CD14-positive monocyte (primary cell): ENCODE measurements at regions not wholly inside any gene's neighbourhood (a gene's known extent, or its start where the extent isn't known, plus 50 kb on each side); places are given as distances from the start of the nearest gene placed in this dataset.

Source experiments
- DNase-seq, 3 donors: peaks; one replicate each; pipeline ENCODE4 v3.0.0-alpha.2; 2011 to 2022
- H2AFZ ChIP-seq: 2 replicates; pipeline ENCODE4 v1.6.0; 2012; ENCODE audit warnings: mild to moderate bottlenecking, low read depth, low read length, inconsistent platforms; ENCODE audit not compliant: insufficient read depth, poor library complexity, severe bottlenecking
- H3K27ac ChIP-seq, 2 donors: 1 replicate in 1 of 2; 2 replicates in 1 of 2; pipeline ENCODE4 v1.5.1; 2012 to 2013; ENCODE audit warnings: low read length in 2 of 2, control low read depth in 1 of 2, inconsistent platforms in 1 of 2, low read depth in 1 of 2, mild to moderate bottlenecking in 1 of 2
- H3K27me3 ChIP-seq, 2 donors: one replicate each; pipeline versions ENCODE4 v1.6.0 to v1.6.1; 2011 to 2013; ENCODE audit warnings: low read length in 2 of 2; ENCODE audit not compliant: control insufficient read depth in 2 of 2, insufficient read depth in 2 of 2
- H3K36me3 ChIP-seq, 2 donors: replicated peaks in 1 of 2; 1 replicate in 1 of 2; 2 replicates in 1 of 2; pipeline versions ENCODE4 v1.5.1 to v1.6.1; 2012 to 2013; ENCODE audit warnings: low read length in 2 of 2, control low read depth in 1 of 2, inconsistent platforms in 1 of 2, mild to moderate bottlenecking in 1 of 2; ENCODE audit not compliant: insufficient read depth in 2 of 2, control insufficient read depth in 1 of 2
- H3K4me1 ChIP-seq, 2 donors: 1 replicate in 1 of 2; 2 replicates in 1 of 2; pipeline versions ENCODE4 v1.5.1 to v1.6.1; 2012 to 2013; ENCODE audit warnings: low read length in 2 of 2, control low read depth in 1 of 2, inconsistent platforms in 1 of 2, mild to moderate bottlenecking in 1 of 2, moderate library complexity in 1 of 2; ENCODE audit not compliant: insufficient read depth in 2 of 2, control insufficient read depth in 1 of 2
- H3K4me2 ChIP-seq: replicated peaks from 2 replicates; pipeline ENCODE3; 2012; ENCODE audit warnings: low read length, moderate library complexity, mild to moderate bottlenecking; ENCODE audit not compliant: poor library complexity, severe bottlenecking; ENCODE audit errors: extremely low read depth
- H3K4me3 ChIP-seq, 3 experiments: fragments of 200-600 bp in 1 of 3; sonication (generic) in 1 of 3; replicated peaks in 1 of 3; 1 replicate in 2 of 3; 2 replicates in 1 of 3; pipeline ENCODE4 v1.5.1; 2011 to 2013; ENCODE audit warnings: low read length in 3 of 3, mild to moderate bottlenecking in 3 of 3, control low read depth in 2 of 3, low read depth in 2 of 3, inconsistent platforms in 1 of 3, moderate library complexity in 1 of 3
- H3K79me2 ChIP-seq: 2 replicates; pipeline ENCODE4 v1.6.0; 2012; ENCODE audit warnings: mild to moderate bottlenecking, control low read depth, inconsistent platforms, low read length, moderate library complexity; ENCODE audit not compliant: insufficient read depth
- H3K9ac ChIP-seq: 2 replicates; pipeline ENCODE4 v1.6.0; 2017; ENCODE audit warnings: low read length, mild to moderate bottlenecking; ENCODE audit not compliant: insufficient read depth, poor library complexity, severe bottlenecking
- H3K9me3 ChIP-seq, 2 donors: replicated peaks in 1 of 2; 1 replicate in 1 of 2; 2 replicates in 1 of 2; pipeline versions ENCODE4 v1.5.1 to v1.6.1; 2012 to 2013; ENCODE audit warnings: low read length in 2 of 2, control low read depth in 1 of 2; ENCODE audit not compliant: control insufficient read depth in 1 of 2, insufficient read depth in 1 of 2
- H4K20me1 ChIP-seq: 2 replicates; pipeline ENCODE4 v1.6.0; 2012; ENCODE audit warnings: mild to moderate bottlenecking, low read length, control low read depth, moderate library complexity; ENCODE audit not compliant: insufficient read depth
- H3K27ac Mint-ChIP-seq, 7 donors: one replicate each; pipeline ENCODE4 v1.8.0; 2020; ENCODE audit warnings: mild to moderate bottlenecking in 7 of 7, mixed read lengths in 7 of 7, moderate library complexity in 6 of 7, inconsistent platforms in 2 of 7
- H3K27me3 Mint-ChIP-seq, 3 donors: one replicate each; pipeline ENCODE4 v1.8.0; 2021 to 2022; ENCODE audit warnings: low read depth in 3 of 3, mild to moderate bottlenecking in 3 of 3, mixed read lengths in 3 of 3, moderate library complexity in 3 of 3, inconsistent platforms in 1 of 3
- H3K36me3 Mint-ChIP-seq, 2 donors: one replicate each; pipeline ENCODE4 v1.8.0; 2020; ENCODE audit warnings: mixed read lengths in 2 of 2, inconsistent platforms in 1 of 2, mild to moderate bottlenecking in 1 of 2
- H3K4me1 Mint-ChIP-seq: one replicate; pipeline ENCODE4 v1.8.0; 2020; ENCODE audit warnings: mild to moderate bottlenecking, mixed read lengths
- H3K4me3 Mint-ChIP-seq, 2 donors: one replicate each; pipeline ENCODE4 v1.8.0; 2020; ENCODE audit warnings: mild to moderate bottlenecking in 2 of 2, mixed read lengths in 2 of 2, moderate library complexity in 1 of 2
- H3K9me3 Mint-ChIP-seq, 7 donors: one replicate each; pipeline ENCODE4 v1.8.0; 2020 to 2022; ENCODE audit warnings: mixed read lengths in 7 of 7, mild to moderate bottlenecking in 6 of 7, moderate library complexity in 6 of 7, inconsistent platforms in 2 of 7
- WGBS: methylation state at CpG from one replicate; pipeline ENCODE4 v1.1.5; 2013; ENCODE audit warnings: missing lambda C conversion rate; ENCODE audit not compliant: insufficient coverage; 5-methylcytosine and 5-hydroxymethylcytosine counted together
- intact Hi-C, 2 donors: fragments of 100-400 bp; cut with micrococcal nuclease; formaldehyde crosslinking; loops; one replicate each; pipeline versions ENCODE4 v1.15.0 to v1.15.1; 2023
- TF ChIP-seq, protein P1 (sequence below): fragments of 200-600 bp; IDR thresholded peaks from one replicate; pipeline ENCODE4 v1.8.0; 2022; ENCODE audit warnings: antibody characterized with exemption, mild to moderate bottlenecking

- Mint-ChIP-seq H3K9me3 (peaks cover 2 to 27% (median 7%) of the 10 kb centered on the region in 7 donors), H3K27me3 (peaks cover 0 to 1% (median 0%) of the 10 kb centered on the region in 3 donors), H3K4me1 (no peaks in the 10 kb centered on the region), H3K27ac (no peak overlapping the region), H3K36me3 (no peaks in the 10 kb centered on the region), H3K4me3 (no peak overlapping the region)
- TF ChIP-seq, protein P1, sequence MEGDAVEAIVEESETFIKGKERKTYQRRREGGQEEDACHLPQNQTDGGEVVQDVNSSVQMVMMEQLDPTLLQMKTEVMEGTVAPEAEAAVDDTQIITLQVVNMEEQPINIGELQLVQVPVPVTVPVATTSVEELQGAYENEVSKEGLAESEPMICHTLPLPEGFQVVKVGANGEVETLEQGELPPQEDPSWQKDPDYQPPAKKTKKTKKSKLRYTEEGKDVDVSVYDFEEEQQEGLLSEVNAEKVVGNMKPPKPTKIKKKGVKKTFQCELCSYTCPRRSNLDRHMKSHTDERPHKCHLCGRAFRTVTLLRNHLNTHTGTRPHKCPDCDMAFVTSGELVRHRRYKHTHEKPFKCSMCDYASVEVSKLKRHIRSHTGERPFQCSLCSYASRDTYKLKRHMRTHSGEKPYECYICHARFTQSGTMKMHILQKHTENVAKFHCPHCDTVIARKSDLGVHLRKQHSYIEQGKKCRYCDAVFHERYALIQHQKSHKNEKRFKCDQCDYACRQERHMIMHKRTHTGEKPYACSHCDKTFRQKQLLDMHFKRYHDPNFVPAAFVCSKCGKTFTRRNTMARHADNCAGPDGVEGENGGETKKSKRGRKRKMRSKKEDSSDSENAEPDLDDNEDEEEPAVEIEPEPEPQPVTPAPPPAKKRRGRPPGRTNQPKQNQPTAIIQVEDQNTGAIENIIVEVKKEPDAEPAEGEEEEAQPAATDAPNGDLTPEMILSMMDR = no peak
- Histone ChIP-seq H3K27ac (no peak overlapping the region), H3K27me3 (no peaks in the 10 kb centered on the region), H3K9ac (no peak overlapping the region), H4K20me1 (no peaks in the 10 kb centered on the region), H3K9me3 (peaks cover 0 to 12% of the 10 kb centered on the region in 2 donors), H3K36me3 (no peaks in the 10 kb centered on the region), H3K4me1 (no peaks in the 10 kb centered on the region), H3K4me3 (no peak overlapping the region), H2AFZ (no peak overlapping the region), H3K4me2 (no peak overlapping the region), H3K79me2 (no peaks in the 10 kb centered on the region)
- 90% methylated on average over 1 of the region's 2 CpGs for WGBS
- intact Hi-C loops = no loop called here
- no peak for DNase-seq
Observed at GRCh38 chr1:238176441-238176840, 285.7 kb upstream of the ZP4 start.

- H3K36me3 ChIP-seq = no peaks in the 10 kb centered on the region
- no peaks in the 10 kb centered on the region for H3K4me1 ChIP-seq
- H3K79me2 ChIP-seq = no peaks in the 10 kb centered on the region
- H3K9me3 Mint-ChIP-seq = peaks cover 3 to 14% (median 7%) of the 10 kb centered on the region in 7 donors
- no peak overlapping the region for H3K27ac Mint-ChIP-seq
- DNase-seq = no peak
- H3K9me3 ChIP-seq = peaks cover 0 to 2% of the 10 kb centered on the region in 2 donors
- H3K27me3 ChIP-seq = no peaks in the 10 kb centered on the region
- H4K20me1 ChIP-seq = no peaks in the 10 kb centered on the region
- no peaks in the 10 kb centered on the region for H3K36me3 Mint-ChIP-seq
- no peak overlapping the region for H3K4me3 ChIP-seq
- no peaks in the 10 kb centered on the region for H3K4me1 Mint-ChIP-seq
- no peak overlapping the region for H3K9ac ChIP-seq
- no CpG with 5 or more reads among the region's 2 CpGs for WGBS
- no peak overlapping the region for H2AFZ ChIP-seq
- TF ChIP-seq, protein P1 = no peak
- H3K27me3 Mint-ChIP-seq = peaks cover 0 to 1% (median 0%) of the 10 kb centered on the region in 3 donors
- H3K4me2 ChIP-seq = no peak overlapping the region
- no peak overlapping the region for H3K4me3 Mint-ChIP-seq
- intact Hi-C loops = no loop called here
- no peak overlapping the region for H3K27ac ChIP-seq
Observed at GRCh38 chr1:238171985-238172384, 281.3 kb upstream of the ZP4 start.
